ENCODE measurements at regions not wholly inside any gene's neighbourhood (a gene's known extent, or its start where the extent isn't known, plus 50 kb on each side); places are given as distances from the start of the nearest gene placed in this dataset.

DNA sequence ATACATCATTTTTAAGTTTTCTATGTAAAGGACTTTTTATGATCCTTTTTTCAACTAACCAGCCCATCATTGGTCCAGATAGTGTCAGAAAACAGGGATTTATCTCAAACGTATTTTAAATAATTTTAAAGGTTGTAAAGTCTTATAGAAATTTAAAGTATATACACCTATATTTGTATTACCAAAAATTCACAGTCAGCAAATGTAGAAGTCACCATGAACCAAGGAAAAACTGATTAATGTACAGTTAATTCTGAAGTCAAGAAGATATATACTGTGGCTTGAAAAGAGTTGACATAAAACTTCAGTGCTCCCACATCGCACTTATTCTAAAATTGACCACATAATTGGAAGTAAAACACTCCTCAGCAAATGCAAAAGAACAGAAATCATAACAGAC lies 52.4 kb upstream of the MAP2 start:
- H3K36me3 Mint-ChIP-seq, result no peaks in the 10 kb centered on the region
- no peaks in the 10 kb centered on the region for H3K4me1 Mint-ChIP-seq
- H3K4me3 Mint-ChIP-seq, result no peak overlapping the region
- no peak overlapping the region for H3K27ac Mint-ChIP-seq
- DNase-seq, result no peak
- H3K27me3 Mint-ChIP-seq (ENCODE audit: low read depth in 3 of 3), result no peaks in the 10 kb centered on the region
- peaks cover 12 to 40% (median 32%) of the 10 kb centered on the region in 6 donors for H3K9me3 Mint-ChIP-seq
